ENCODE measurements at regions not wholly inside any gene's neighbourhood (a gene's known extent, or its start where the extent isn't known, plus 50 kb on each side); places are given as distances from the start of the nearest gene placed in this dataset.
"Not testable (repeated sequence)": the region's sequence is repeated elsewhere in the genome, so short reads cannot be mapped to it uniquely, and the experiment has no call there.

DNA sequence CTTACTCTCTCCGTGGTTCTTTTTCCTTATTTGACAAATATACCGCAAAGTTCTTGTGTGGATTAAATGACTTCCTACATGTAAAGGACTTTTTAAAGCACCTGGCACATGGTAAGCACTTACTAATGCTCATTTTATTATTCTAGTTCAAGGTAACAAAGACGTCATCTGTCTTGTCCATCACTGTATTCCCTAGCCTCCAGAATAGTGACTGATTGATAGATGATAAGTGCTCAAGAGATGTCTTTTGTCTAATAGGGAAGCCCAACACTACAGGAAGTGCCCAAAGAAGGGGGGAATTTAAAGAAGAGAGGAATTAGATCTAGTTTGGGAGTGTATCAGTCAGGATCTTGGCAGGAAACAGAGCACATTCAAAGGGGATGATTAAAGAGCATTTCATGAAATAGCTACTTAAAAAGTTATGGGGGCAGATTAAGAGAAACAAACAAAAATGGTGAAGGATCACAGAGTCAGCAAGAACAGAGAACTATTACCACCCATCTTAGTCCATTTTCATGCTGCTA is 151.9 kb downstream of the GXYLT1 start:
- no peak for DNase-seq (ENCODE audit: low spot score in 2 of 2)
- intact Hi-C loops (cut with DNase I), result no loop called here
- no peaks in the 10 kb centered on the region for H3K4me1 ChIP-seq
- H3K27ac ChIP-seq, result no peak overlapping the region
- no peak overlapping the region for H3K4me3 ChIP-seq
- peaks cover 0 to 7% of the 10 kb centered on the region in 2 donors for H3K9me3 ChIP-seq
- no peaks in the 10 kb centered on the region for H3K36me3 ChIP-seq
- TF ChIP-seq, protein P1, sequence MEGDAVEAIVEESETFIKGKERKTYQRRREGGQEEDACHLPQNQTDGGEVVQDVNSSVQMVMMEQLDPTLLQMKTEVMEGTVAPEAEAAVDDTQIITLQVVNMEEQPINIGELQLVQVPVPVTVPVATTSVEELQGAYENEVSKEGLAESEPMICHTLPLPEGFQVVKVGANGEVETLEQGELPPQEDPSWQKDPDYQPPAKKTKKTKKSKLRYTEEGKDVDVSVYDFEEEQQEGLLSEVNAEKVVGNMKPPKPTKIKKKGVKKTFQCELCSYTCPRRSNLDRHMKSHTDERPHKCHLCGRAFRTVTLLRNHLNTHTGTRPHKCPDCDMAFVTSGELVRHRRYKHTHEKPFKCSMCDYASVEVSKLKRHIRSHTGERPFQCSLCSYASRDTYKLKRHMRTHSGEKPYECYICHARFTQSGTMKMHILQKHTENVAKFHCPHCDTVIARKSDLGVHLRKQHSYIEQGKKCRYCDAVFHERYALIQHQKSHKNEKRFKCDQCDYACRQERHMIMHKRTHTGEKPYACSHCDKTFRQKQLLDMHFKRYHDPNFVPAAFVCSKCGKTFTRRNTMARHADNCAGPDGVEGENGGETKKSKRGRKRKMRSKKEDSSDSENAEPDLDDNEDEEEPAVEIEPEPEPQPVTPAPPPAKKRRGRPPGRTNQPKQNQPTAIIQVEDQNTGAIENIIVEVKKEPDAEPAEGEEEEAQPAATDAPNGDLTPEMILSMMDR (IDR thresholded peaks at IDR 0.05), result no peak
- no peaks in the 10 kb centered on the region for H3K27me3 ChIP-seq

DNA sequence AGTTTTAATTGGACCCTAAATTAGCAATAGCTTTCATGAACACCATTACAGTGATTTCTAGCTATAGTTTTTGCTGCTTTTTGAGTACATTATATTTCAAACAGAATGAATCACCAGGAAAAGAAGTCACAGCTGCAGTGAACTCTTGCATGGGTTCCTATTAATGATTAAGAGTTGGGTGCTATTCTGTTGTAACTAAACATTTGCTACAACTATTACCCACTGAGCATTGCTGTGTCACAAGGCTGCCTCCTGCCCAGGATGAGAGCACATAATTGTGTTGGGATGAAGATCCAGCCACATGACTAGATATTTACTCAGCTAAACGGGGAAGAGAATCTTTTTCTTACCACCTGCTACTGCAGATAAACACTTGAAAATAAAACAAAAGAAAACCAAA is 152.7 kb downstream of the GXYLT1 start:
- TF ChIP-seq, protein P1 (IDR thresholded peaks at IDR 0.05), result no peak
- Histone ChIP-seq H3K4me1 (no peaks in the 10 kb centered on the region), H3K4me3 (no peak overlapping the region), H3K27me3 (no peaks in the 10 kb centered on the region), H3K9me3 (peaks cover 0 to 7% of the 10 kb centered on the region in 2 donors), H3K27ac (no peak overlapping the region), H3K36me3 (no peaks in the 10 kb centered on the region)
- intact Hi-C loops (cut with DNase I), result no loop called here
- no peak for DNase-seq (ENCODE audit: low spot score in 2 of 2)

DNA sequence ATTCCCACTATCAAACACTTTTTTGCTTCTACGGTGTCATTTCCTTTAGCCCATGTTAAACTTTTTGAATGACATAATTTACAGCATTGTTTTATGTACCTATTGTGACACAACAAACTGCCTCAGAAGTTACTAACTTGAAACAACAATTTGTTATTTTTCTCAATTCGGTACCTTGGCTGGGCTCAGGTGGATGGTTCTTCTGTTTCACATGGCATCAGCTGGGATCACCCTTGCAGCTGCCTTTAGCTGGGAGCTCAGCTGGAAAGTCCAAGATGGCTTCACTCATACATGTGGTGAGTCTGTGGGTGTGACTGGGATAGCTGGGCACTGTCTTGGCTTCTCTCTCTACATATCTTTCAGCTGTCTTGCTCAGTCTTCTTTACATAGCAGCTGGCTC is 156.0 kb downstream of the GXYLT1 start:
- H3K27me3 ChIP-seq, result no peaks in the 10 kb centered on the region
- TF ChIP-seq, protein P1 (IDR thresholded peaks at IDR 0.05), result no peak
- peaks cover 0 to 7% of the 10 kb centered on the region in 2 donors for H3K9me3 ChIP-seq
- peaks cover 0 to 4% of the 10 kb centered on the region in 2 donors for H3K4me1 ChIP-seq
- no peak overlapping the region for H3K4me3 ChIP-seq
- H3K36me3 ChIP-seq, result no peaks in the 10 kb centered on the region
- DNase-seq (ENCODE audit: low spot score in 2 of 2), result no peak
- intact Hi-C loops (cut with DNase I), result no loop called here
- H3K27ac ChIP-seq, result no peak overlapping the region

DNA sequence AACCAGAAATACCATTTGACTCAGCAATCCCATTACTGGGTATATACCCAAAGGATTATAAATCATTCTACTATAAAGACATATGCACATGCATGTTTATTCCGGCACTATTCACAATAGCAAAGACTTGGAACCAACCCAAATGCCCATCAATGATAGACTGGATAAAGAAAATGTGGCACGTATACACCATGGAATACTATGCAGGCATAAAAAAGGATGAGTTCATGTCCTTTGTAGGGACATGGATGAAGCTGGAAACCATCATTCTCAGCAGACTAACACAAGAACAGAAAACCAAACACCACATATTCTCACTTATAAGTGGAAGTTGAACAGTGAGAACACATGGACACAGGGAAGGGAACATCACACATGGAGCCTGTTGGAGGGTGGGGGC is 158.2 kb downstream of the GXYLT1 start:
- H3K27me3 ChIP-seq; H3K27ac ChIP-seq; intact Hi-C loops (cut with DNase I); DNase-seq (ENCODE audit: low spot score in 2 of 2); H3K4me3 ChIP-seq; H3K4me1 ChIP-seq; H3K9me3 ChIP-seq; H3K36me3 ChIP-seq: not testable (repeated sequence)

DNA sequence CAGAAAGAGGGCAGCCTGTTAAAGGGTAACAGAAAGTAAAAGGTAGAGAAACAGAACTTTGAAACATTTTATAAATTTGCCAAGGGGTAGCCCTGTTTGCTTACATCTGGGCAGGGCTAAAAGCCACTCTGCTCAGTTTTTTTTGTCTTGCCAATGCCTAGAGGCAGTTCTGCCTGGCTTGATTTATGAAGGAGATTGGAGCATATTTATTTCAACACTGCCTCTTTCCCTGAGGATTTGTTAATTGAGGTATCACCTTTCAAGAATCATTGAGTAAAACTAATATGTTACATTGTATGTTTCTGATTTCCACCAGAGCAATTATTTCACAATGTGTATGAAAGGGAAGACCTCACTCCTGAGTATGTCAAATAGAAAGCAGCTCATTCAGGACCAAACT is 160.8 kb downstream of the GXYLT1 start:
- intact Hi-C loops (cut with DNase I), result no loop called here
- no peak for DNase-seq (ENCODE audit: low spot score in 2 of 2)

DNA sequence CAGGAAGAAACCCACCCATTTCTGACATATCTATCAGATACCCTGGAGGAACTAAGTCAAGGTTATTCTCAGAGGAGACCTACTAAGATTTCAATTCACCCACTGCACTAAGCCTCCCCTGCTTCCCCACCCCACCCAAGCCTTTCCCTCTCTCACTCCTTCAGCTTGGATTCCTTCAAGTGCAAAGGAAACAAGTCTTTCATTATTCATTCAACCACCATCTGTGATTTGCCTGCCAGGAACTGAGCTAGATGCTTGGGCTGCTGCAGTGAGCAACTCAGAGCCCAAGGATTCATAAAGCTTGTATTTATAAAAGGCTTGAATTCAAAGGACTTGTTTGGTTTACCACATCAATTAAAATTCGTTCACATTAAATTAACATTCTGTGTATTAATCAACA is 161.3 kb downstream of the GXYLT1 start:
- H3K9me3 ChIP-seq, result peaks cover 0 to 2% of the 10 kb centered on the region in 2 donors
- peaks cover 0 to 4% of the 10 kb centered on the region in 2 donors for H3K4me1 ChIP-seq
- H3K36me3 ChIP-seq, result no peaks in the 10 kb centered on the region
- H3K4me3 ChIP-seq, result no peak overlapping the region
- TF ChIP-seq, protein P1 (IDR thresholded peaks at IDR 0.05), result no peak
- peak overlapping the region; percentile 12 for H3K27ac ChIP-seq
- no peaks in the 10 kb centered on the region for H3K27me3 ChIP-seq
- DNase-seq (ENCODE audit: low spot score in 2 of 2), result no peak
- intact Hi-C loops (cut with DNase I), result no loop called here

More for the DNA sequence above, 160.8 kb downstream of the GXYLT1 start:
- H3K27me3 ChIP-seq, result no peaks in the 10 kb centered on the region
- H3K27ac ChIP-seq, result peak overlapping the region; percentile 12
- peaks cover 0 to 4% of the 10 kb centered on the region in 2 donors for H3K9me3 ChIP-seq
- TF ChIP-seq, protein P1 (IDR thresholded peaks at IDR 0.05), result no peak
- H3K36me3 ChIP-seq, result no peaks in the 10 kb centered on the region
- peaks cover 0 to 4% of the 10 kb centered on the region in 2 donors for H3K4me1 ChIP-seq
- H3K4me3 ChIP-seq, result no peak overlapping the region

Data from ascending aorta (tissue), 2 donors.